Right cardiac atrium (tissue), 5 donors: ENCODE measurements at regions not wholly inside any gene's neighbourhood (a gene's known extent, or its start where the extent isn't known, plus 50 kb on each side); places are given as distances from the start of the nearest gene placed in this dataset.

Experiments used
- ATAC-seq, 2 donors: fragments of 200-7000 bp; cut with Tn5 transposase; one replicate each; pipeline versions ENCODE4 v1.8.0 to v1.9.1; 2020; ENCODE audit warnings: moderate library complexity in 2 of 2, mild to moderate bottlenecking in 1 of 2
- DNase-seq, 3 donors: peaks; one replicate each; pipeline ENCODE4 v3.0.0-alpha.2; 2020
- H3K27ac ChIP-seq: one replicate; pipeline ENCODE4 v1.5.1; 2013; ENCODE audit warnings: mild to moderate bottlenecking, low read length, control low read depth, moderate library complexity
- H3K27me3 ChIP-seq: one replicate; pipeline ENCODE4 v1.6.1; 2013; ENCODE audit not compliant: control insufficient read depth, insufficient read depth
- H3K4me1 ChIP-seq: one replicate; pipeline ENCODE4 v1.6.1; 2013; ENCODE audit warnings: low read length; ENCODE audit not compliant: control insufficient read depth, insufficient read depth
- H3K4me3 ChIP-seq: one replicate; pipeline ENCODE4 v1.5.1; 2013; ENCODE audit warnings: low read length, control low read depth
- H3K9me3 ChIP-seq: one replicate; pipeline ENCODE4 v1.6.1; 2013; ENCODE audit warnings: low read length; ENCODE audit not compliant: control insufficient read depth
- WGBS: extraction: QIAGEN DNeasy Blood & Tissue Kit; methylation state at CpG from one replicate; pipeline ENCODE4 v1.1.7; 2013; 5-methylcytosine and 5-hydroxymethylcytosine counted together
- intact Hi-C, 4 donors: fragments of 100-400 bp; cut with DNase I; formaldehyde crosslinking; loops; one replicate each; pipeline versions ENCODE4 v1.11.0 to v1.14.0; 2022 to 2023
- donor health status: healthy with polysubstance abuse.
- donor health status: DM: no; HTN: yes; CAD: no.
- donor health status: DM: no; HTN: no; CAD: no.
- donor health status: DM: no; HTN: yes; CAD: no; lungs with severe emphysema.
- donor health status: DM: yes; HTN: yes; CAD: no.

DNA sequence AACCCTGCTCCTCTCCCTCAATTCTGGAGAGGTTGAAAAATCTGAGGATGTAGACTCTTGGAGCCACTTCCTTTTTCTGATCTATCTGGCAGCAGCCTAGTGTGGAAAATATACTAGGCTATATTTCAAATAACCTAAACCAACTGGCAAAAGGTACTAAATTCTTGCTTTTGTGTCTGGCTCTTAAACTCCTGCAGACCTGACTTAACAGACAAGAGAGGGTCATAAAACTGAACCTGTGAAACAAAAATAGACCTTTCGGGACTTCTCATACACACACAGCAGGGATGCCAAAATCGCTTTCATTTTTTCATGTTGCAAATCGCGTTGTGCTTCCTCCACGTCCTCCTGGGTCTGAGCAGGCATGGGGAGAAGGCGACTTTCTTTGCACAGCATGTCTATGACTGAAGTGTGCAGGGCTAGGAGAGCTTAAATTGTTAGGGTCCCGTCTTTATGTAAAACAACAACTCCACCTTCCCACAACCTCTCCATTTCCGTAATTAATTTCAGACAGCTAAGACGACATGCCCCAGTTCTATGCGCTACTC is 520.7 kb upstream of the PSMD7 start:
- H3K4me3 ChIP-seq = peak overlapping the region; percentile 3
- 77% methylated on average over 10 of the region's 10 CpGs for WGBS
- H3K27ac ChIP-seq = no peak overlapping the region
- H3K9me3 ChIP-seq = no peaks in the 10 kb centered on the region
- DNase-seq (no peak), ATAC-seq (no peak)
- H3K4me1 ChIP-seq = no peaks in the 10 kb centered on the region
- H3K27me3 ChIP-seq = no peaks in the 10 kb centered on the region
- intact Hi-C loops = no loop called here

DNA sequence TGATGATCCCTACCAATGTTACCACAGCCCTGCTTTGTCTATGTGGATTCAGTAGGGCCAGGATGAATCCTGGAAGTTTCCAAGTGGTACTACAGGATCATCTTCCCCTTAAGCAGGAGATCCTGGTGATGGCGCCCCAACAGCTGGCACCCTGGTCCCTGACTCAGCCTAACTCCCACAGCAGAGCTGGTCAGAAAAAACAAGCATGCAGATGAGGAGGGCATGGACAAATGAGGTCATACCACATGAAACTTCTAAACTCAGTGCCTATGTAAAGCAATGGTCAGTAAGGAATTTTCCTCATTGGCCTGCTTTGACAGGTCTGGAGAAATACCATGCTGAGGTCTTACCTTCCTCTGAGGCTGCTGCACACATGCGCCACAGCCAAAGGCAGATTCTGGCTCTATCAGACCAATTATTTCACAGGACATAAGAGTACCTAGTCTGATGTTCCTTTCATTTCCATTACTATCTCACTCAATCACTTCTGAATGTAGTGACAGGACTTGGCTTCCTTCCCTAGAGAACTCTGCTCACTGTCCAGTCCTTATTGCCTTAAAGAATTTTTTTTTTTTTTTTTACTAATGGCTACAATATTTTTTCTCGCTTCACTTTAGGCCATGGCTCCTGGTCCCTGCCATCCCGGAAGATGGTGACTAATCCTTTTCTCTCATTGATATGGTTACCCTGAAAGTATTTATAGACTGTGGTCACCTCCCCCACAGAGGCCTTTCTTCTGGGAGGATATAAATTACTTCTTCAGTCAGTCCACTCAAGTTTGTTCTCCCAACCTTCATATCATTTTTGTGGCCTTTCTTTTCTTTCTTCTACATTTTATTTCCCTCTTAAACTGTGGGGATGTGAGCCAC is 525.2 kb upstream of the PSMD7 start:
- no peak overlapping the region for H3K4me3 ChIP-seq
- intact Hi-C loops = no loop called here
- H3K9me3 ChIP-seq = no peaks in the 10 kb centered on the region
- H3K4me1 ChIP-seq = no peaks in the 10 kb centered on the region
- no peak for ATAC-seq
- H3K27ac ChIP-seq = no peak overlapping the region
- 79% methylated on average over 4 of the region's 4 CpGs for WGBS
- no peaks in the 10 kb centered on the region for H3K27me3 ChIP-seq
- no peak for DNase-seq

DNA sequence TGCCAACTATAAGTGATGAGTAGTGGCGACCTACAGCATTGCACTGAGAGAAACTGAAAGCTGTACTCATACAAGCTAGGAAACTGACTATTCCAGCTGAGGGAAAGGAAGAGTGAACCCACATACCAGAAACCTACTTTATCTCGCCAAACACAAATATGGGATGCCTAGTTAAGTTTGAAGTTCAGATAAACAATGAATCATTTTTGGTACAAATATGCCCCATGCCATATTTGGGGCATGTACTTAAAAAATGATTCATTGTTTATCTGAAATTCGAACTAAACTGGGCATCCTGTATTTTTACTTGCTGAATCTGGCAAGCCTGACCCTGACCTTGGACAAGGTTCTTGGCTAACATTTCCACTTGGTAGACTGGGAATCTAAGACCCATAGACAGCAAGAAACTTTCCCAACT is 527.8 kb upstream of the PSMD7 start:
- Histone ChIP-seq H3K9me3 (no peaks in the 10 kb centered on the region), H3K27ac (no peak overlapping the region), H3K4me1 (no peaks in the 10 kb centered on the region), H3K4me3 (no peak overlapping the region), H3K27me3 (no peaks in the 10 kb centered on the region)
- intact Hi-C loops = no loop called here
- 38% methylated on average over 3 of the region's 3 CpGs for WGBS
- peak; percentile 41 to 78 for ATAC-seq
- DNase-seq = peak in 1 of 3 donors; percentile 51

DNA sequence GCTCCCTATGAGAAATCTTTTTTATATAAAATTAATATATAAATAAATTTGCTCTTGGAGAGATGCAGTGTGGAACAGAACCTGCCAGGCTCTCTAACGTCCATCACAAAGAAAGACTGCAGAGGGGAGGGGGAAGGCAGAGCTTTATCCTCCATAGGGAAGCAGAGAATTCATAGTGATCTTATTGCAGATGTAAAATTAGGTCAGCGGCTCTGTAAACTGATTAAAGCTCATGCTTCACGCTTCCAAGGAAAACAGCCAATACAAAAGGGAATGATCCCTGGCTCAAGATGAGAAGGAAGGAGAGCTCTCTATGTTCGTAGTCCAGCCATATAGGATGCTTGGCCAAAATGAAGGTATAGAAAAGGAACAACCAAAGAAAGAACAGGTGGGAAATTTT is 532.3 kb upstream of the PSMD7 start:
- intact Hi-C loops = no loop called here
- H3K4me1 ChIP-seq = no peaks in the 10 kb centered on the region
- 48% methylated on average over 4 of the region's 4 CpGs for WGBS
- no peaks in the 10 kb centered on the region for H3K27me3 ChIP-seq
- ATAC-seq (no peak), DNase-seq (no peak)
- H3K4me3 ChIP-seq = no peak overlapping the region
- H3K9me3 ChIP-seq = no peaks in the 10 kb centered on the region
- H3K27ac ChIP-seq = no peak overlapping the region

DNA sequence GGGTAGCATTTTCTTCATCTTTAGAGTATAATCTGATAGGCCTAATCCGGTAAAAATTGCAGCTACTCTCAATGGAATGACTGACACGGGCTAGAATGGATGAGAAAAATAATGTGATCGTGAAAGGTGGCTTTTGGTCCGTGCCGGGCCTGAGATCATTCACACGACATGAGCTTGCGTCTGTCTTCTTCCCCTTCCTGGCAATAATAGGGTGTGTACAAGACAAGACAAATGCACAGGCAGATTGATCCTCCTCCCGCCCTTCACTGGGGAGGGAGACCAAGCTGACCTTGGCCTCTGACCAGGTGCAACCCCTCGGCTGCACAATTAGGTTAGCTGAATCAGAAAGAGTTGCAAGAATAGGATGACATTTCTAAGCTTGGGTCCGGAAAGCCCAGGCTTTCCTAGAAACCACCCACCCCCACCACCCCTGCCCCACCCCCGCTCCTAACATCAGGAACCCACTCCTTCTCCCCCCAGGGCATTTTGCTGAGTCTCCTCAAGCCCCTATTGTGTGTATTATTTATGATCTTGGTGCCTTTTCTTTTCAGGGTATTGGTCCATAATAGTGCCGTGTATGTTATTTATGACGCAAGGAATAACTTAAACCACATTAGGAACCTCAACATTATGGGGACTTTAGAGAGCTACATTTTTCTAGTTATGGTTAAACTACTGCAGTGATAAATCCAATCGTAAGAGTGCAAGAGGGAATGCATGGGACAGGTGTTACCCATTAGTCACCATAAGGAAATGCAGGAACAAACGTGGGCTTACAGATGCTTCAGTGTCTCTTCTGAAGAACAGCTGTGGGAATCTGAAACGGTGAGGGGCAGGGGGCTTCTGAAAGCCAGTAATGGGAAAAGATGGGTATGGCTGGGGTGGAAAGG is 540.1 kb upstream of the PSMD7 start:
- no peaks in the 10 kb centered on the region for H3K4me1 ChIP-seq
- 86% methylated on average over 16 of the region's 16 CpGs for WGBS
- no peaks in the 10 kb centered on the region for H3K27me3 ChIP-seq
- intact Hi-C loops = no loop called here
- H3K27ac ChIP-seq = no peak overlapping the region
- DNase-seq = no peak
- no peak for ATAC-seq
- no peak overlapping the region for H3K4me3 ChIP-seq
- peaks cover 3% of the 10 kb centered on the region for H3K9me3 ChIP-seq

DNA sequence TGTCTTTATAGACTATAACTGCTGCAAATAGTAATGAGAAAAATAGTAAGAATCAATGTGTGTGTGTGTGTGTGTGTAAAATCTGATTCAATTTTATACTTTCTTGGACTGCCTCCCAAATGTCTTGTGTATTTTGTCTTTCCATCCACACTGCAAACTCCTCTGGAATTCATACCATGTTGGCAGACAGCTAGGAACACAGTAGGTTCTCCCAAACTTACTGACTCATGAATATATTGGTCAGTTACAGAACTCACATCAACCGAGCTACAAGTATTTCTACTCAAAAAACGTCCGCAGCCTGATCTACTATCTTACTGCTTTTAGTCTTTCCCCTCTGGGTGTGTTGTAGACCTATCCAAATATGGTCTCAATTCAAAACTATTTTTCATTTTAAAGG is 542.7 kb upstream of the PSMD7 start:
- H3K4me1 ChIP-seq = no peaks in the 10 kb centered on the region
- intact Hi-C loops = no loop called here
- 51% methylated on average over 3 of the region's 3 CpGs for WGBS
- H3K9me3 ChIP-seq = no peaks in the 10 kb centered on the region
- ATAC-seq (no peak), DNase-seq (no peak)
- no peak overlapping the region for H3K4me3 ChIP-seq
- H3K27me3 ChIP-seq = no peaks in the 10 kb centered on the region
- H3K27ac ChIP-seq = no peak overlapping the region

DNA sequence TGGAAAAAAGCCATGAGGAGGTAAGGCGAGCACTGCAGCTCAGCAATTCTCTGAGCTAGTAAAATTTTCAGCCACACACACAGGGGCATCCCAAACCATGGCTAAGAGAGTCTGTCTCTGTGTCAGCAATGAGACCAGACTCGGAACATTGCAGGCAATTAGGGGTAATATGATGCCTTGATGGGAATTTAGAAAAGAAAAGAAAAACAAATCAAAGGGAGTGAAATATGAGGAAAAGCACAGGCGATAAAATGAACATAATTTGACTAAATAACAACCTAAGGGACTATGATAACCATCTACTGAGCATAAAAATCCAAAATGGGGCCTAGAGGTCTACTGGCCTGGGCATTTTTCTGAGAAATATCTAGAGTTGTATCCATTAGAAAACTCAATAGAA is 546.0 kb upstream of the PSMD7 start:
- no peak overlapping the region for H3K27ac ChIP-seq
- no peaks in the 10 kb centered on the region for H3K4me1 ChIP-seq
- no peaks in the 10 kb centered on the region for H3K27me3 ChIP-seq
- ATAC-seq (no peak), DNase-seq (no peak)
- no peak overlapping the region for H3K4me3 ChIP-seq
- intact Hi-C loops = no loop called here
- 81% methylated on average over 3 of the region's 3 CpGs for WGBS
- H3K9me3 ChIP-seq = no peaks in the 10 kb centered on the region

DNA sequence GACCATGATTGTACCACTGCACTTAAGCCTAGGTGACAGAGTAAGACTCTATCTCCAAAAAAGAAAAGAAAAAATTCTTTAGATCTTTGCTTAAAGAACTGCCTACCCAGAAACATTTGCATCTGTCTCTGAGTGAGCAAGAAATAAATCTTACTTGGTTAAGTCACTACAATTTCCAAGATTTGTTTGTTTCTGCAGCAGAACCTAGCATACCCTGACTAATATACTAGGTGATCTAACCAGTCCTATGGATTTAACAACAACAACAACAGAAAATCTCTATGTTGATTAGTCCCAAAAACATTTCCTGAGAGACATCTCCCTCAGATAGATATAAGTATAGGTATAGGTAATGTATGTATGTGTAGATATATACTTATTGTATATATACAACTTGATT is 549.3 kb upstream of the PSMD7 start:
- no peak for ATAC-seq
- DNase-seq = no peak
- intact Hi-C loops = no loop called here
- no peaks in the 10 kb centered on the region for H3K4me1 ChIP-seq
- no peaks in the 10 kb centered on the region for H3K9me3 ChIP-seq
- H3K4me3 ChIP-seq = no peak overlapping the region
- no peaks in the 10 kb centered on the region for H3K27me3 ChIP-seq
- H3K27ac ChIP-seq = no peak overlapping the region

DNA sequence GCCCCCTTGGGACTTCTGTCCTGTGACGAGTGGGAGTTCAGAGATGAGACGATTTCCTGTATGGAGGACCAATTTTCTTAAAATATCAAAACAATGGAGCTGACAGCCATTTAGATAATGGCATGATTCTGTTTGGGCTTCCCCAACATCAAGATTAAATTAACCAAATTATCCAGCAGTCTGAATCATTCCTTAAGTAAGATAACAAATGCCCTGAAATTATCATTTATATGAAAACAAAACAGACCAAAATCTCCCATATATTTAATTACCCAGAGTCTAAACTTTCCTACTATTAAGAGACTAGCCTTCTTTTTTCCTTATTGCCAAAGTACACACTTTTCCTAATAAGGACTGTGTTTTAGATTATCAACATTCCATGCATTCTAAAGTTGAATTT is 550.1 kb upstream of the PSMD7 start:
- Histone ChIP-seq H3K27me3 (no peaks in the 10 kb centered on the region), H3K9me3 (no peaks in the 10 kb centered on the region), H3K4me3 (no peak overlapping the region), H3K27ac (no peak overlapping the region), H3K4me1 (no peaks in the 10 kb centered on the region)
- DNase-seq (no peak), ATAC-seq (no peak)
- WGBS = 34% methylated on average over 2 of the region's 2 CpGs
- intact Hi-C loops = no loop called here

DNA sequence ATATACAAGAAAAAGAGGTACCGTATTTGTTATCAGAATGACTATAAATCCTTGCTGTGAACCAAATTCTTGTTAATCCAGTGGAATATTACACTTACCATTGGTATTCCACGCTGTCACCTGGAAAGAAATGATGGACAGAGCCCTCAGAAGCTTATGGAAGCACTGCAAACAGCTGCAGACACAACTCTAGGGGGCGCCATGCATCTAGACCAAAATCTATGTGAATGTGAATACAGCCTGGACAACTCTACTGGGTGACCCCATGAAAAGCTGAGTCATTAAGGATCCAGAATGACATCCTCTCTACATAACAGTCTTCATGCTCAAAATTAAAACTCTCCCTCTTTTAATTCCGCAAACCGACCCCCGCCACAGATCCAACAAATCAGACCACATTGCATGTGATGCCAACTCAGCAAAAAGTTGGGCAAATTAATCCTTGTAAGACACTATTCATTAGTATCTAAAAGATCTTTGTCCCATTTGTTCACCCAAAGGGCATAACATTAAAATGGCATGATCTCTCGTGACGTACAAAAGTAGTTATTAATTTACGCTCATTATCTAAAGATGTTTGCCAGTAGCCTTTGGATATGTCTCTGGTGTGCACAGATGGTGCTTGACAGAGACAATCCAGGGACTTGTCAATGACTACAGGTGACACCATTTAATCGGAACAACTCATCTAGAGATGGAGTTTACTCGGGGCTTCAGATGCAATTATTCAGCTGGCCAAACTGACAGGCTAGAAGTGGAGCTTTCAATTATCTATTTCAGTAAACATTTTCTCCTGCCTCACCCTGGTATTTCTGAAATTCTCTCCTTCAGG is 552.7 kb upstream of the PSMD7 start:
- WGBS = 80% methylated on average over 11 of the region's 11 CpGs
- ATAC-seq (no peak), DNase-seq (peak in 1 of 3 donors; percentile 36)
- no peaks in the 10 kb centered on the region for H3K9me3 ChIP-seq
- no peaks in the 10 kb centered on the region for H3K4me1 ChIP-seq
- intact Hi-C loops = no loop called here
- no peak overlapping the region for H3K27ac ChIP-seq
- H3K27me3 ChIP-seq = no peaks in the 10 kb centered on the region
- H3K4me3 ChIP-seq = no peak overlapping the region
